Tibial nerve (tissue), 4 donors: ENCODE measurements at regions not wholly inside any gene's neighbourhood (a gene's known extent, or its start where the extent isn't known, plus 50 kb on each side); places are given as distances from the start of the nearest gene placed in this dataset.

Experiments used
- DNase-seq, 2 donors: peaks; one replicate each; pipeline ENCODE4 v3.0.0-alpha.2; 2019; ENCODE audit warnings: low spot score in 2 of 2
- H3K27ac ChIP-seq, 4 donors: fragments of 200-600 bp; sonication (generic) in 3 of 4; one replicate each; pipeline ENCODE4 v1.5.1; 2017 to 2019; ENCODE audit warnings: mild to moderate bottlenecking in 1 of 4
- H3K27me3 ChIP-seq, 2 donors: fragments of 200-600 bp; sonication (generic) in 1 of 2; one replicate each; pipeline versions ENCODE4 v1.5.1 to v1.6.0; 2017 to 2019
- H3K36me3 ChIP-seq, 3 donors: fragments of 200-600 bp; sonication (generic); one replicate each; pipeline ENCODE4 v1.5.1; 2018 to 2019
- H3K4me1 ChIP-seq, 4 donors: fragments of 200-600 bp; sonication (generic) in 3 of 4; one replicate each; pipeline ENCODE4 v1.5.1; 2017 to 2019
- H3K4me3 ChIP-seq, 4 donors: fragments of 200-600 bp; sonication (generic) in 3 of 4; one replicate each; pipeline ENCODE4 v1.5.1; 2017 to 2019; ENCODE audit warnings: mild to moderate bottlenecking in 1 of 4, moderate library complexity in 1 of 4
- H3K9me3 ChIP-seq, 4 donors: fragments of 200-600 bp; sonication (generic) in 3 of 4; one replicate each; pipeline ENCODE4 v1.5.1; 2017 to 2019
- CTCF ChIP-seq, 5 experiments: fragments of 200-600 bp in 3 of 5; fragments of 450-650 bp in 2 of 5; sonication (generic) in 3 of 5; IDR thresholded peaks; one replicate each; pipeline ENCODE4 v1.5.1; 2016 to 2019; ENCODE audit warnings: antibody characterized with exemption in 5 of 5, mild to moderate bottlenecking in 3 of 5, moderate library complexity in 2 of 5
- EP300 ChIP-seq, 2 donors: sonication (generic); formaldehyde crosslinking; IDR thresholded peaks; one replicate each; pipeline ENCODE4 v1.6.1; 2017; ENCODE audit warnings: antibody characterized with exemption in 2 of 2, mild to moderate bottlenecking in 1 of 2
- POLR2A ChIP-seq, 2 donors: fragments of 450-650 bp; IDR thresholded peaks; one replicate each; pipeline ENCODE4 v1.6.1; 2017; ENCODE audit warnings: antibody characterized with exemption in 2 of 2, mild to moderate bottlenecking in 2 of 2, moderate library complexity in 2 of 2
- WGBS, 2 donors: methylation state at CpG; one replicate each; pipeline ENCODE4 v1.1.5; 2018; 5-methylcytosine and 5-hydroxymethylcytosine counted together

GRCh38 chr2:216761809-216762208 is 66.5 kb upstream of the IGFBP5 start:
- H3K36me3 ChIP-seq = no peaks in the 10 kb centered on the region
- H3K27ac ChIP-seq = no peak overlapping the region
- no peaks in the 10 kb centered on the region for H3K9me3 ChIP-seq
- H3K4me1 ChIP-seq = peaks cover 0 to 13% (median 0%) of the 10 kb centered on the region in 4 donors
- TF ChIP-seq POLR2A (IDR thresholded peaks at IDR 0.05) (no peak), CTCF (IDR thresholded peaks at IDR 0.05) (no peak), EP300 (IDR thresholded peaks at IDR 0.05) (no peak)
- 80 to 96% methylated on average over 3 of the region's 3 CpGs for WGBS, 2 donors
- no peak for DNase-seq
- H3K27me3 ChIP-seq = no peaks in the 10 kb centered on the region
- no peak overlapping the region for H3K4me3 ChIP-seq

GRCh38 chr2:216761133-216761532 is 65.8 kb upstream of the IGFBP5 start:
- TF ChIP-seq EP300 (IDR thresholded peaks at IDR 0.05) (no peak), POLR2A (IDR thresholded peaks at IDR 0.05) (no peak), CTCF (IDR thresholded peaks at IDR 0.05) (no peak)

GRCh38 chr2:216758256-216759155 is 63.2 kb upstream of the IGFBP5 start:
- Histone ChIP-seq H3K36me3 (no peaks in the 10 kb centered on the region), H3K9me3 (no peaks in the 10 kb centered on the region), H3K4me3 (no peak overlapping the region), H3K27me3 (no peaks in the 10 kb centered on the region), H3K27ac (no peak overlapping the region), H3K4me1 (no peaks in the 10 kb centered on the region)
- TF ChIP-seq EP300 (IDR thresholded peaks at IDR 0.05) (no peak), CTCF (IDR thresholded peaks at IDR 0.05) (no peak), POLR2A (IDR thresholded peaks at IDR 0.05) (no peak)
- 79% methylated on average over 8 of the region's 8 CpGs for WGBS, 2 donors
- DNase-seq = no peak

More at GRCh38 chr2:216761133-216761532, 65.8 kb upstream of the IGFBP5 start:
- DNase-seq = no peak
- no peaks in the 10 kb centered on the region for H3K36me3 ChIP-seq
- peaks cover 0 to 8% (median 0%) of the 10 kb centered on the region in 4 donors for H3K4me1 ChIP-seq
- no peaks in the 10 kb centered on the region for H3K27me3 ChIP-seq
- no peak overlapping the region for H3K27ac ChIP-seq
- H3K4me3 ChIP-seq = no peak overlapping the region
- H3K9me3 ChIP-seq = no peaks in the 10 kb centered on the region
- 12 to 13% methylated on average over 1 of the region's 1 CpG for WGBS, 2 donors

GRCh38 chr2:216757532-216757931 is 62.2 kb upstream of the IGFBP5 start:
- no peaks in the 10 kb centered on the region for H3K36me3 ChIP-seq
- 53 to 81% methylated on average over 4 of the region's 4 CpGs for WGBS, 2 donors
- no peak for TF ChIP-seq EP300 (IDR thresholded peaks at IDR 0.05)
- TF ChIP-seq POLR2A (IDR thresholded peaks at IDR 0.05) = no peak
- TF ChIP-seq CTCF (IDR thresholded peaks at IDR 0.05) = no peak
- no peak for DNase-seq
- no peaks in the 10 kb centered on the region for H3K4me1 ChIP-seq
- H3K9me3 ChIP-seq = no peaks in the 10 kb centered on the region
- no peaks in the 10 kb centered on the region for H3K27me3 ChIP-seq
- H3K4me3 ChIP-seq = no peak overlapping the region
- H3K27ac ChIP-seq = no peak overlapping the region

GRCh38 chr2:216756435-216756834 is 61.1 kb upstream of the IGFBP5 start:
- WGBS, 2 donors = 81 to 84% methylated on average over 2 of the region's 2 CpGs
- no peak overlapping the region for H3K27ac ChIP-seq

More at GRCh38 chr2:216756435-216756834, 61.1 kb upstream of the IGFBP5 start:
- no peak overlapping the region for H3K4me3 ChIP-seq
- TF ChIP-seq POLR2A (IDR thresholded peaks at IDR 0.05) = no peak
- no peak for TF ChIP-seq CTCF (IDR thresholded peaks at IDR 0.05)
- TF ChIP-seq EP300 (IDR thresholded peaks at IDR 0.05) = no peak
- no peaks in the 10 kb centered on the region for H3K36me3 ChIP-seq
- no peaks in the 10 kb centered on the region for H3K4me1 ChIP-seq
- H3K9me3 ChIP-seq = no peaks in the 10 kb centered on the region
- no peaks in the 10 kb centered on the region for H3K27me3 ChIP-seq
- DNase-seq = no peak
